ENCODE measurements at regions not wholly inside any gene's neighbourhood (a gene's known extent, or its start where the extent isn't known, plus 50 kb on each side); places are given as distances from the start of the nearest gene placed in this dataset.
"Not testable (repeated sequence)": the region's sequence is repeated elsewhere in the genome, so short reads cannot be mapped to it uniquely, and the experiment has no call there.

GRCh38 chr2:16062471-16063250 is 122.3 kb downstream of the MYCN start:
- H3K27ac ChIP-seq (ENCODE audit: low read depth, low read length): no peak overlapping the region
- WGBS, 3 donors: 63 to 90% (median 80%) methylated on average over 1 of the region's 1 CpG

- WGBS, 3 donors: 69 to 78% (median 72%) methylated on average over 2 of the region's 2 CpGs
- no peak overlapping the region for H3K27ac ChIP-seq (ENCODE audit: low read depth, low read length)
Observed at GRCh38 chr2:16061441-16062217, 121.3 kb downstream of the MYCN start.

GRCh38 chr2:16060936-16061338 is 120.6 kb downstream of the MYCN start:
- 80 to 83% (median 83%) methylated on average over 3 of the region's 3 CpGs for WGBS, 3 donors
- no peak overlapping the region for H3K27ac ChIP-seq (ENCODE audit: low read depth, low read length)

- WGBS, 3 donors: 70 to 83% (median 81%) methylated on average over 3 of the region's 3 CpGs
- H3K27ac ChIP-seq (ENCODE audit: low read depth, low read length): no peak overlapping the region
Observed at GRCh38 chr2:16060125-16060935, 120.0 kb downstream of the MYCN start.

- WGBS, 3 donors: 94 to 96% (median 95%) methylated on average over 4 of the region's 4 CpGs
- H3K27ac ChIP-seq (ENCODE audit: low read depth, low read length): no peak overlapping the region
Observed at GRCh38 chr2:16059393-16060016, 119.2 kb downstream of the MYCN start.

GRCh38 chr2:16058747-16059358 is 118.5 kb downstream of the MYCN start:
- H3K27ac ChIP-seq (ENCODE audit: low read depth, low read length): no peak overlapping the region
- 88 to 95% (median 92%) methylated on average over 3 of the region's 3 CpGs for WGBS, 3 donors

GRCh38 chr2:16058256-16058655 is 117.9 kb downstream of the MYCN start:
- no peak overlapping the region for H3K27ac ChIP-seq (ENCODE audit: low read depth, low read length)
- WGBS, 3 donors: 76 to 89% (median 83%) methylated on average over 6 of the region's 6 CpGs

GRCh38 chr2:16057661-16058060 is 117.3 kb downstream of the MYCN start:
- WGBS, 3 donors: 92 to 97% (median 95%) methylated on average over 10 of the region's 10 CpGs

GRCh38 chr2:16055848-16056580 is 115.7 kb downstream of the MYCN start:
- H3K27ac ChIP-seq (ENCODE audit: low read depth, low read length): no peak overlapping the region

More at GRCh38 chr2:16057661-16058060, 117.3 kb downstream of the MYCN start:
- H3K27ac ChIP-seq (ENCODE audit: low read depth, low read length): no peak overlapping the region

GRCh38 chr2:16053437-16054257 is 113.3 kb downstream of the MYCN start:
- 84 to 93% (median 85%) methylated on average over 7 of the region's 7 CpGs for WGBS, 3 donors
- no peak overlapping the region for H3K27ac ChIP-seq (ENCODE audit: low read depth, low read length)

More at GRCh38 chr2:16055848-16056580, 115.7 kb downstream of the MYCN start:
- WGBS, 3 donors: 30 to 41% (median 31%) methylated on average over 7 of the region's 7 CpGs

GRCh38 chr2:16052571-16053052 is 112.3 kb downstream of the MYCN start:
- 70 to 89% (median 81%) methylated on average over 6 of the region's 6 CpGs for WGBS, 3 donors

GRCh38 chr2:16051841-16052564 is 111.7 kb downstream of the MYCN start:
- WGBS, 3 donors: 89 to 96% (median 93%) methylated on average over 6 of the region's 6 CpGs
- H3K27ac ChIP-seq (ENCODE audit: low read depth, low read length): no peak overlapping the region

More at GRCh38 chr2:16052571-16053052, 112.3 kb downstream of the MYCN start:
- not testable (repeated sequence) for H3K27ac ChIP-seq (ENCODE audit: low read depth, low read length)

- no peak overlapping the region for H3K27ac ChIP-seq (ENCODE audit: low read depth, low read length)
- WGBS, 3 donors: 48 to 80% (median 76%) methylated on average over 11 of the region's 11 CpGs
Observed at GRCh38 chr2:16050908-16051489, 110.6 kb downstream of the MYCN start.

- WGBS, 3 donors: 82 to 86% (median 84%) methylated on average over 12 of the region's 12 CpGs
Observed at GRCh38 chr2:16050261-16050907, 110.0 kb downstream of the MYCN start.

GRCh38 chr2:16049406-16049805 is 109.1 kb downstream of the MYCN start:
- H3K27ac ChIP-seq (ENCODE audit: low read depth, low read length): no peak overlapping the region
- 79 to 86% (median 86%) methylated on average over 7 of the region's 7 CpGs for WGBS, 3 donors

More at GRCh38 chr2:16050261-16050907, 110.0 kb downstream of the MYCN start:
- no peak overlapping the region for H3K27ac ChIP-seq (ENCODE audit: low read depth, low read length)
